GM10266 (cell line): ENCODE measurements at regions not wholly inside any gene's neighbourhood (a gene's known extent, or its start where the extent isn't known, plus 50 kb on each side); places are given as distances from the start of the nearest gene placed in this dataset.

Experiments
- DNase-seq: peaks from one replicate; pipeline ENCODE4 v3.0.0; 2012; ENCODE audit errors: extremely low spot score
- TF ChIP-seq, protein P1 (sequence below): IDR thresholded peaks from 2 replicates; pipeline ENCODE4 v1.5.1; 2012; ENCODE audit warnings: mild to moderate bottlenecking, low read depth; ENCODE audit not compliant: control insufficient read depth, insufficient read depth; ENCODE audit errors: missing control alignments

DNA sequence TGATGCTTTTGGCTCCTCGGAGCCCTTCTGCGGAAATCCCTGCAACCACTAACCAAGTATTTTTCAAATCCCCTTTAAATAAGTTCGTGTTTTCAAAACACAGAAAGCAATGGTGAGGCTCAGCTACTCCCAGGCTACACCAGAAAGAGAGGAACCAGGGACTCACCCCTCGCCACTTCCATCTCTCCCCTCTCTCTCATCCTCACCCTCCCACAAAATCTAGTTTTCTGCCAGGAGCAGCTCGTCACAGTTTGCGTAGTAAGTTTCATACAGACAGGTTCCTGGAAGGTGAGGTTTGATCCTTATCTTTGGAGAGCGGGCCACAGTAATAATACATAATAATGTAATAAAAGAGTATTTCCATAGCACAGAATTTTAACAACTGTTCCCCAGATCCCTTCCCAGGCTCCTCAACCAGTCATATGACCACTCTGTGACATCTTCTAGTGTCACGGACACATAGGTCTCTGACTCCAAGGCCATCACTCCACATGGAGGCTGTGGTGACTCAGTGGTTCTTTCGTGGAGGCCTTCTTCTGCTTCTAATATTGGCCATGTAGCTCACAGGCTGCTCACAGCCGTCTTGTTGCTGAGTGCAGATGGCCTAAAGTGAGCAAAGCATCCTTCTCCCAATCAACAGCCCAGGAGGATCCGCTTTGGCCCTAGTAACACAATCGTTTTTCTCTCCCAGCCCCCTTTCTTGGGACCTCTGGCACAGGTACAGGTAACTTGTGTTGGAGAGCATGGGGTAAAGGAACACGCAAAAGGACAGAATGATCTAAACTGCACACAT lies 295.7 kb downstream of the CDC5L start:
- no peak for DNase-seq
- TF ChIP-seq, protein P1, sequence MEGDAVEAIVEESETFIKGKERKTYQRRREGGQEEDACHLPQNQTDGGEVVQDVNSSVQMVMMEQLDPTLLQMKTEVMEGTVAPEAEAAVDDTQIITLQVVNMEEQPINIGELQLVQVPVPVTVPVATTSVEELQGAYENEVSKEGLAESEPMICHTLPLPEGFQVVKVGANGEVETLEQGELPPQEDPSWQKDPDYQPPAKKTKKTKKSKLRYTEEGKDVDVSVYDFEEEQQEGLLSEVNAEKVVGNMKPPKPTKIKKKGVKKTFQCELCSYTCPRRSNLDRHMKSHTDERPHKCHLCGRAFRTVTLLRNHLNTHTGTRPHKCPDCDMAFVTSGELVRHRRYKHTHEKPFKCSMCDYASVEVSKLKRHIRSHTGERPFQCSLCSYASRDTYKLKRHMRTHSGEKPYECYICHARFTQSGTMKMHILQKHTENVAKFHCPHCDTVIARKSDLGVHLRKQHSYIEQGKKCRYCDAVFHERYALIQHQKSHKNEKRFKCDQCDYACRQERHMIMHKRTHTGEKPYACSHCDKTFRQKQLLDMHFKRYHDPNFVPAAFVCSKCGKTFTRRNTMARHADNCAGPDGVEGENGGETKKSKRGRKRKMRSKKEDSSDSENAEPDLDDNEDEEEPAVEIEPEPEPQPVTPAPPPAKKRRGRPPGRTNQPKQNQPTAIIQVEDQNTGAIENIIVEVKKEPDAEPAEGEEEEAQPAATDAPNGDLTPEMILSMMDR, result no peak

DNA sequence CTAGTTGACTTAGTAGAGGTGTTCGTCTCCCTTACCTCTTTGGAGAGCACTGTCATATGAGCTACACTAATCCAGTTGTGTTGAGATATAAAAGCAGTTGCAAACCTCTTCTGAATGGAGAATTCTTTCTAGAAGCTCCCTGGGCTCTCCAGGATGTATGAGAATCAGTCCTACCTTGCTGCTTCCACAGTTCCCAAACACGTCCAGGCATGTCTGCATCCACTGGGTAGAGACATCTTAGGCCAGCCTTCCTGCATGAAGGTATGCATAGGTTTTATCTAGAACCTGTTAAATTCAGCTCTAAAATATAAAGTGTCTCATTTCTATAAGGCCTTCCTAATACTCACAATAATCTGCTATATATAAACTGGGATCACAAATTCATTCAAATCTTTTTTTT lies 297.7 kb downstream of the CDC5L start:
- TF ChIP-seq, protein P1, result no peak
- DNase-seq, result no peak

DNA sequence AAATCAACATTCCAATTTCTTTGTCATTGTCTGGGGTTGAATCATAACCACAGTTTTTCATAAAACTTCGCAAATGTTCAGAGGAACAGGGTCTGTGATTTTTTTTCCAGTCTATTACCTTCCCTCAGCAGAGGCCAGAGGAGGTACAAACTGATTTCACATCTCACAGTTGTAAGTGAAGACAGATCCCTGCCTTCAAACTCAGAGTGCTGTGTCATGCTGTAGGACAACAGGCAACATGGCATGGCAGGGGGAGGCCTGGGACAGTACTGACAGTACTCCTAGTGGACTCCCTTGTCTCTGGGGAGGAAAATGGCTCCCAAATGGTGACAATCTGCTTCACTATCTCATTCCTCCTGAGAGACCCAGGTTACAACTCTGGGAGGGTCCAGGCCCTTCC lies 308.6 kb downstream of the CDC5L start:
- DNase-seq, result no peak
- TF ChIP-seq, protein P1, result no peak

DNA sequence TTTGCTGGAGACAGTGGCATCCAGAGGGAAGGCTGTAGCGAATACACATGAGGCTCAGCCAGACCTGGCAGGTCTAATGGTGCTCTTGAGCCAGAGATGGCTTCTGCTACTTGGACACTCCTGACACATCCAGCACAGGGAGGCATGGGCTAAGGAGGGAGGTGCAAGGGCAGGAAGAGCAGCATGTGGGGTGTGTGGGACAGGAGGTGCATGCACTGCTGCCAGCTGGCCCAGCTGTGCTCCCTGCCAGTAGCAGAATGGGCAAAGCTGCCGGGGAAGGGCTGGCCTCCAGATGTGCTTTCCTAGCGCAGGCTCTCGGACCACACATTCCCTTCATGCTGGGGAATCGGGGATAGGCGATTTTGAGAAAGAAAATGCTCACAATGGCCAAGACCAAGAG lies 309.2 kb downstream of the CDC5L start:
- no peak for DNase-seq

DNA sequence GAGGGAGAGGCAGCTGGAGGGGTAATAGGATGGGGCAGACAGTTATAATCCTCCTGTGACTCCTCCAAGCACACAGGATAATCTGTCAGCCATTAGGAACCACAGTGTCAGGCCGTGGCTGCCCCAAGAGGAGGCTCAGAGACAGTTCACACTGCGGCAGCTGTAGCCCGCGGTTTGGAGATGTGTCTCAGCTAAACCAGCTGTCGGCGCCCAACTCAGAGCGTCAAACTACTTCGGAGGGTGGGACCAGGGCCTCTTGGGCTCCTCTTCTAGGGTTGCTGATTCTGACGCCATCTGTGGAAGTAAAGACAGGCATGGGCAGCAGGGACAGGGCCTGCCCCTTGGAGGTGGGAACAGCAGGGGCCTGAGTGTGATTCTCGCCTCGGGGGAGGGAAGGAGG lies 309.8 kb downstream of the CDC5L start:
- TF ChIP-seq, protein P1, result no peak
- no peak for DNase-seq

More for the DNA sequence above, 309.2 kb downstream of the CDC5L start:
- TF ChIP-seq, protein P1, result no peak

DNA sequence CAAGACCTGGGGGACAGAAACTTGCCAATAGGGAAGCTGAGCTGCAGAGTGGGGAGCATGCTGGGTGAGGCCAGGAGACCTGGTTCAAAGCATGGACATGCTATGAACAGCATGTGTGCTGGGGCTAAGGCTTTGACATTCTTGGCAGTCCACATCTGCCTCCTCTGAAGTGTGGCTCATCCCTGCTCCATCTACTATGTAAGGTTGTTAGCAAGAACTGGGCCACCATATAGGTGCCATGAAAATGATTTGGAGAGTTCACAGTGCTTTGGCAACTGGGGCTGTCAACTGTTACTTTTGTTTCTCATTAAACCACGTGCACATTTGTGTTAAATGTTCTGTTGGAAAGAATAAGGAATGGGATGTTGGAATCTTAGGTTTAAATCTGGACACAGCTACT lies 311.1 kb downstream of the CDC5L start:
- TF ChIP-seq, protein P1, result no peak
- DNase-seq, result no peak

DNA sequence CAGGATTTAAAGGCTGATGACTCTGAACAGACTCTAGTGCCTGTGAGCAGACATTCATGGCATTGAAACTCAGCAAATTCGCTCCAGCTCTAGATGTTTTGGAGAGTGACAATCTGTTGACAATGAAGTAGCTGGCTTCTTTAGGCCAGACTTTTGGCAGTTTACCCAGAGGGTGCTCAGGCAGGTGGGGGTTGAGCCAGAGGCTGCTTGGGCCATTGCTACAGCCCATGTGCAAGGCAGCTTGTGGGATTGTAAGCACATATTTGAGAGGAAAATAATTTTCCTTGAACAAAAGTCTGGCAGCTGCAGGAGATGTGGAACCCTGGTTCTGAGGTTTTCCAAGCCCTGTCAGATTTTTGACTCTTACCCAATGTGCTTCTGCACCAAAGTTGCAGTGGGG lies 311.6 kb downstream of the CDC5L start:
- DNase-seq, result no peak
- TF ChIP-seq, protein P1, result no peak
